SKM-1 (cell line): ENCODE measurements at regions not wholly inside any gene's neighbourhood (a gene's known extent, or its start where the extent isn't known, plus 50 kb on each side); places are given as distances from the start of the nearest gene placed in this dataset.

Source experiments
- DNase-seq: peaks from one replicate; lab custom pipeline; 2025; ENCODE audit not compliant: unreplicated experiment; lab: John Stamatoyannopoulos, UW

GRCh38 chr20:40416274-40416673 lies 272.8 kb downstream of the MAFB start:
- no peak for DNase-seq

- no peak for DNase-seq
Observed at GRCh38 chr20:40414843-40415615, 274.0 kb downstream of the MAFB start.

- no peak for DNase-seq
Observed at GRCh38 chr20:40410028-40410427, 279.0 kb downstream of the MAFB start.

- no peak for DNase-seq
Observed at GRCh38 chr20:40397467-40397866, 291.6 kb downstream of the MAFB start.

GRCh38 chr20:40393197-40394079 lies 295.6 kb downstream of the MAFB start:
- no peak for DNase-seq

GRCh38 chr20:40390654-40391053 lies 298.4 kb downstream of the MAFB start:
- no peak for DNase-seq

- DNase-seq, result no peak
Observed at GRCh38 chr20:40370800-40371199, 318.2 kb downstream of the MAFB start.

- DNase-seq, result no peak
Observed at GRCh38 chr20:40368876-40369275, 320.2 kb downstream of the MAFB start.

GRCh38 chr20:40361916-40362315 lies 327.1 kb downstream of the MAFB start:
- DNase-seq, result no peak

GRCh38 chr20:40359131-40359912 lies 329.7 kb downstream of the MAFB start:
- DNase-seq, result no peak

- no peak for DNase-seq
Observed at GRCh38 chr20:40354880-40355279, 334.2 kb downstream of the MAFB start.

- no peak for DNase-seq
Observed at GRCh38 chr20:40343390-40343789, 345.6 kb downstream of the MAFB start.

GRCh38 chr20:40341561-40341960 lies 347.5 kb downstream of the MAFB start:
- DNase-seq, result no peak

- peak; percentile 98 for DNase-seq
Observed at GRCh38 chr20:40339661-40340449, 349.2 kb downstream of the MAFB start.

- no peak for DNase-seq
Observed at GRCh38 chr20:40336533-40336932, 352.5 kb downstream of the MAFB start.

- DNase-seq, result no peak
Observed at GRCh38 chr20:40335901-40336351, 353.1 kb downstream of the MAFB start.

- no peak for DNase-seq
Observed at GRCh38 chr20:40335437-40335836, 353.6 kb downstream of the MAFB start.

- no peak for DNase-seq
Observed at GRCh38 chr20:40333591-40333990, 355.4 kb downstream of the MAFB start.

GRCh38 chr20:40331807-40332560 lies 357.1 kb downstream of the MAFB start:
- DNase-seq, result no peak

GRCh38 chr20:40331249-40331648 lies 357.8 kb downstream of the MAFB start:
- no peak for DNase-seq
